A549 (cell line): ENCODE measurements at regions not wholly inside any gene's neighbourhood (a gene's known extent, or its start where the extent isn't known, plus 50 kb on each side); places are given as distances from the start of the nearest gene placed in this dataset.

Experiments
- ATAC-seq, 2 experiments: fragments of 200-7000 bp in 1 of 2; fragments of >200 bp in 1 of 2; cut with Nextera tagmentation in 1 of 2; cut with Tn5 transposase in 1 of 2; 3 replicates each; pipeline versions ENCODE4 v1.8.0 to v1.9.1; 2018 to 2020; ENCODE audit warnings: mild to moderate bottlenecking in 1 of 2, moderate library complexity in 1 of 2
- CTCF ChIA-PET: fragments of 300-600 bp; sonication (Branson Sonifier 250); formaldehyde crosslinking; extraction: SDS; loops from one replicate; lab custom pipeline; 2021; ENCODE audit warnings: antibody characterized with exemption, inconsistent platforms; lab: Yijun Ruan, JAX
- POLR2A ChIA-PET: fragments of 350-600 bp; formaldehyde crosslinking; extraction: SDS; loops from one replicate; lab custom pipeline; 2021; ENCODE audit warnings: antibody characterized with exemption, inconsistent platforms; lab: Yijun Ruan, JAX
- DNase-seq, 2 experiments: peaks; one replicate each; pipeline versions ENCODE4 v3.0.0 to v3.0.0-alpha.2; 2011 to 2016; ENCODE audit warnings: low read depth in 1 of 2, low spot score in 1 of 2
- FAIRE-seq: peaks from 2 replicates; lab custom pipeline; 2011; peaks lifted over from hg19 to GRCh38; lab: Jason Lieb, UNC
- H3K27ac ChIP-seq, 2 experiments: fragments of >200 bp; sonication (Bioruptor Twin); formaldehyde crosslinking; 3 replicates each; pipeline ENCODE4 v1.5.1; 2016 to 2017
- H3K4me1 ChIP-seq: fragments of >200 bp; sonication (Bioruptor Twin); formaldehyde crosslinking; 3 replicates; pipeline ENCODE4 v1.6.1; 2016
- H3K4me2 ChIP-seq: fragments of >200 bp; sonication (Bioruptor Twin); formaldehyde crosslinking; 3 replicates; pipeline ENCODE4 v1.6.1; 2016
- H3K4me3 ChIP-seq: fragments of >200 bp; sonication (Bioruptor Twin); formaldehyde crosslinking; 3 replicates; pipeline ENCODE4 v1.5.1; 2016
- H3K9me3 ChIP-seq: fragments of >200 bp; sonication (Bioruptor Twin); formaldehyde crosslinking; 3 replicates; pipeline ENCODE4 v1.6.1; 2016
- ATOH8 ChIP-seq: fragments of 250-450 bp; sonication (Bioruptor Pico); IDR thresholded peaks from 2 replicates; pipeline ENCODE4 v1.5.0; 2020; ENCODE audit warnings: low read depth, mild to moderate bottlenecking, moderate library complexity
- BCL3 ChIP-seq: fragments of >200 bp; sonication (Bioruptor Twin); formaldehyde crosslinking; IDR thresholded peaks from 3 replicates; pipeline ENCODE4 v1.6.1; 2016
- BHLHE40 ChIP-seq: IDR thresholded peaks from 2 replicates; pipeline ENCODE4 v1.6.1; 2012; ENCODE audit warnings: low read depth, low read length, inconsistent platforms
- CEBPB ChIP-seq, 2 experiments: fragments of >200 bp in 1 of 2; sonication (Bioruptor Twin) in 1 of 2; formaldehyde crosslinking in 1 of 2; IDR thresholded peaks; 2 replicates each; pipeline ENCODE4 v1.6.1; 2012 to 2016
- CHD2 ChIP-seq: fragments of 150-350 bp; IDR thresholded peaks from 2 replicates; pipeline ENCODE4 v1.6.1; 2014; ENCODE audit warnings: low read length; ENCODE audit not compliant: partially characterized antibody
- CTCF ChIP-seq: fragments of >200 bp; sonication (Bioruptor Twin); formaldehyde crosslinking; IDR thresholded peaks from 3 replicates; pipeline ENCODE4 v1.5.1; 2016
- EHMT2 ChIP-seq: fragments of 200-600 bp; sonication (generic); IDR thresholded peaks from 2 replicates; pipeline ENCODE4 v1.6.1; 2016; ENCODE audit warnings: antibody characterized with exemption, low read depth, mild to moderate bottlenecking, moderate library complexity
- EP300 ChIP-seq, 2 experiments: fragments of >200 bp; sonication (Bioruptor Twin); formaldehyde crosslinking; IDR thresholded peaks; 2 replicates in 1 of 2; 3 replicates in 1 of 2; pipeline ENCODE4 v1.6.1; 2016 to 2017
- ESRRA ChIP-seq: fragments of 150-350 bp; IDR thresholded peaks from 2 replicates; pipeline ENCODE4 v1.6.1; 2014; ENCODE audit warnings: mild to moderate bottlenecking, low read length, borderline replicate concordance
- HOXB13 ChIP-seq: fragments of 250-450 bp; sonication (Bioruptor Pico); IDR thresholded peaks from 2 replicates; pipeline ENCODE4 v1.5.0; 2020; ENCODE audit warnings: low read depth, mild to moderate bottlenecking, moderate library complexity
- JUN ChIP-seq, 2 experiments: fragments of >200 bp; sonication (Bioruptor Twin); formaldehyde crosslinking; IDR thresholded peaks; 2 replicates in 1 of 2; 3 replicates in 1 of 2; pipeline ENCODE4 v1.6.1; 2016 to 2017
- MAX ChIP-seq: IDR thresholded peaks from 2 replicates; pipeline ENCODE4 v1.6.1; 2012
- MYC ChIP-seq: IDR thresholded peaks from 2 replicates; pipeline ENCODE4 v1.6.1; 2012; ENCODE audit warnings: mild to moderate bottlenecking, inconsistent platforms, low read length, improper control_type of control experiment, borderline replicate concordance
- NFE2L2 ChIP-seq: fragments of 150-350 bp; conservative IDR thresholded peaks from 2 replicates; pipeline ENCODE4 v1.6.1; 2014; ENCODE audit warnings: low read length
- POLR2AphosphoS2 ChIP-seq: conservative IDR thresholded peaks from 2 replicates; pipeline ENCODE4 v1.6.1; 2012; ENCODE audit warnings: low read length, improper control_type of control experiment, inconsistent platforms
- RAD21 ChIP-seq, 2 experiments: fragments of >200 bp in 1 of 2; sonication (Bioruptor Twin) in 1 of 2; formaldehyde crosslinking in 1 of 2; IDR thresholded peaks in 1 of 2; conservative IDR thresholded peaks in 1 of 2; 2 replicates in 1 of 2; 3 replicates in 1 of 2; pipeline ENCODE4 v1.6.1; 2012 to 2018; ENCODE audit warnings: inconsistent platforms in 1 of 2
- RCOR1 ChIP-seq: fragments of 150-350 bp; IDR thresholded peaks from 2 replicates; pipeline ENCODE4 v1.6.1; 2014; ENCODE audit warnings: antibody characterized with exemption, low read length, low read depth
- REST ChIP-seq: fragments of 200-600 bp; sonication (generic); IDR thresholded peaks from 2 replicates; pipeline ENCODE4 v1.6.1; 2016; ENCODE audit warnings: antibody characterized with exemption, mild to moderate bottlenecking, moderate library complexity
- RNF2 ChIP-seq: fragments of 200-600 bp; sonication (generic); IDR thresholded peaks from 2 replicates; pipeline ENCODE4 v1.6.1; 2016; ENCODE audit warnings: low read depth, mild to moderate bottlenecking, antibody characterized with exemption, moderate library complexity, borderline replicate concordance
- SMC3 ChIP-seq: fragments of >200 bp; sonication (Bioruptor Twin); formaldehyde crosslinking; IDR thresholded peaks from 3 replicates; pipeline ENCODE4 v1.6.1; 2018; ENCODE audit warnings: inconsistent platforms
- TFCP2L1 ChIP-seq: fragments of 250-450 bp; sonication (Bioruptor Pico); IDR thresholded peaks from 2 replicates; pipeline ENCODE4 v1.5.0; 2021; ENCODE audit warnings: mild to moderate bottlenecking
- USF2 ChIP-seq: fragments of 450-650 bp; IDR thresholded peaks from 2 replicates; pipeline ENCODE4 v1.6.1; 2014; ENCODE audit warnings: antibody characterized with exemption
- ZFP36 ChIP-seq: fragments of 450-650 bp; IDR thresholded peaks from 2 replicates; pipeline ENCODE4 v1.6.1; 2014; ENCODE audit warnings: borderline replicate concordance; ENCODE audit not compliant: partially characterized antibody
- WGBS: methylation state at CpG from one replicate; pipeline ENCODE4 v1.1.6; 2017; ENCODE audit errors: missing lambda C conversion rate; 5-methylcytosine and 5-hydroxymethylcytosine counted together

- 11% methylated on average over 5 of the region's 5 CpGs for WGBS
- DNase-seq = peak; percentile 25 to 85
- Histone ChIP-seq H3K4me2 (peak overlapping the region; percentile 72), H3K4me3 (no peak overlapping the region), H3K4me1 (peaks cover 88% of the 10 kb centered on the region), H3K27ac (peak overlapping the region; percentile 78 to 90), H3K9me3 (no peaks in the 10 kb centered on the region)
- no peak for FAIRE-seq
- POLR2A ChIA-PET = no interaction called here
- ATAC-seq = peak; percentile 66 to 79
- CTCF ChIA-PET = interaction anchor here (1.5 to 2.1 kb wide), 2 partner anchors 13 to 261 kb away, joined by 4 to 8 read pairs; no protein-coding TSS in a partner anchor
- no peak for TF ChIP-seq CHD2
- no peak for TF ChIP-seq EHMT2
- no peak for TF ChIP-seq ATOH8 (CRISPR knock-in tag)
- TF ChIP-seq ESRRA = no peak
- TF ChIP-seq BCL3 = no peak
- no peak for TF ChIP-seq RNF2
- no peak for TF ChIP-seq HOXB13 (CRISPR knock-in tag)
- TF ChIP-seq CTCF = no peak
- no peak for TF ChIP-seq USF2
- TF ChIP-seq POLR2AphosphoS2 = no peak
- TF ChIP-seq EP300 (IDR thresholded peaks at IDR 0.05) = no peak
- no peak for TF ChIP-seq JUN (IDR thresholded peaks at IDR 0.05)
- no peak for TF ChIP-seq MAX
- no peak for TF ChIP-seq REST
- no peak for TF ChIP-seq RCOR1
- TF ChIP-seq NFE2L2 = no peak
- TF ChIP-seq TFCP2L1 (CRISPR knock-in tag) = no peak
- TF ChIP-seq ZFP36 = no peak
- TF ChIP-seq CEBPB (IDR thresholded peaks at IDR 0.05) = peak in 1 of 2 experiments; percentile 60; a peak in 1 of 4 replicates
- TF ChIP-seq RAD21 (conservative IDR thresholded peaks at IDR 0.05 in 1 of 2, IDR thresholded peaks at IDR 0.05 in 1 of 2) = peak; percentile 30 to 41; a peak in 3 of 5 replicates
- peak; percentile 25; the same call in 2 of the 3 replicates for TF ChIP-seq SMC3
- TF ChIP-seq BHLHE40 = no peak
- TF ChIP-seq MYC = no peak
Measured at GRCh38 chr1:94322696-94323095, 85.3 kb upstream of the ARHGAP29 start.
